Smooth muscle cell (in vitro differentiated cells): ENCODE measurements at regions not wholly inside any gene's neighbourhood (a gene's known extent, or its start where the extent isn't known, plus 50 kb on each side); places are given as distances from the start of the nearest gene placed in this dataset.

Source experiments
- DNase-seq: peaks from one replicate; lab custom pipeline; 2025; ENCODE audit not compliant: unreplicated experiment; lab: John Stamatoyannopoulos, UW
- H2AFZ ChIP-seq: fragments of 200-600 bp; sonication (generic); 2 replicates; pipeline ENCODE4 v1.6.0; 2016; ENCODE audit warnings: antibody characterized with exemption, low read depth, mild to moderate bottlenecking
- H3F3A ChIP-seq: fragments of 200-600 bp; sonication (generic); 2 replicates; pipeline ENCODE4 v1.6.0; 2017; ENCODE audit warnings: antibody characterized with exemption, low read depth
- H3K27ac ChIP-seq: fragments of 200-600 bp; sonication (generic); 2 replicates; pipeline ENCODE4 v1.5.1; 2016; ENCODE audit warnings: low read depth, mild to moderate bottlenecking
- H3K27me3 ChIP-seq: fragments of 200-600 bp; sonication (generic); 2 replicates; pipeline ENCODE4 v1.6.1; 2016; ENCODE audit warnings: low read depth, mild to moderate bottlenecking
- H3K36me3 ChIP-seq: fragments of 200-600 bp; sonication (generic); 2 replicates; pipeline ENCODE4 v1.5.1; 2016; ENCODE audit warnings: low read depth
- H3K4me1 ChIP-seq: fragments of 200-600 bp; sonication (generic); 2 replicates; pipeline ENCODE4 v1.5.1; 2016; ENCODE audit warnings: low read depth
- H3K4me2 ChIP-seq: fragments of 200-600 bp; sonication (generic); 2 replicates; pipeline ENCODE4 v1.6.0; 2016; ENCODE audit warnings: mild to moderate bottlenecking
- H3K4me3 ChIP-seq: fragments of 200-600 bp; sonication (generic); 2 replicates; pipeline ENCODE4 v1.5.1; 2016; ENCODE audit warnings: mild to moderate bottlenecking
- H3K79me2 ChIP-seq: fragments of 200-600 bp; sonication (generic); 2 replicates; pipeline ENCODE4 v1.6.0; 2016; ENCODE audit warnings: low read depth, mild to moderate bottlenecking
- H3K9ac ChIP-seq: fragments of 200-600 bp; sonication (generic); 2 replicates; pipeline ENCODE4 v1.6.0; 2016; ENCODE audit warnings: low read depth
- H3K9me3 ChIP-seq: fragments of 200-600 bp; sonication (generic); replicated peaks from 2 replicates; pipeline ENCODE4 v1.5.1; 2016; ENCODE audit warnings: low read depth
- H4K20me1 ChIP-seq: fragments of 200-600 bp; sonication (generic); 2 replicates; pipeline ENCODE4 v1.6.0; 2016; ENCODE audit warnings: low read depth
- WGBS: methylation state at CpG from one replicate; pipeline ENCODE4 v1.1.7; 2016; ENCODE audit warnings: low lambda C conversion rate; 5-methylcytosine and 5-hydroxymethylcytosine counted together
- TF ChIP-seq, protein P1 (sequence below): fragments of 200-600 bp; sonication (generic); IDR thresholded peaks from 2 replicates; pipeline ENCODE4 v1.5.1; 2017; ENCODE audit warnings: borderline replicate concordance, mild to moderate bottlenecking, antibody characterized with exemption; ENCODE audit not compliant: insufficient read depth, poor library complexity, severe bottlenecking

DNA sequence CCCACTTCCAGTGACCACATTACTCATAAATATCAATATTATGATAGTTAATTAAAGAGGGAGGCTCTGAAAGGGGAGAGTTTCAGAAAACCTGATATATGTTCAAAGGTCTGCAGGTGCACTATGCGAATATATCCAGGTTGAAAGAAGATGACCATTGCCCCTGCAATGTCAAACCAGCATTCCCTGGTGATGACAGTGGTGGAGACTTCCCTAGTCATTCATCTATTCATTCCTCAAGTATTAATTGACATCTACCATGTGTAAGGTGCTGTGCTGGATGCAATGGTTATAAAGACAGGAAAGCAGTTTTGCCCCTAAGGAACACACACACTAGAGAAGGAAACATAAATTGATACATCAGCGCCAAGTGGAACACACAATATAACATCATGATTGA is 588.3 kb upstream of the KCNMB2 start:
- Histone ChIP-seq H3K79me2 (no peaks in the 10 kb centered on the region), H2AFZ (no peak overlapping the region), H3K27ac (no peak overlapping the region), H4K20me1 (no peaks in the 10 kb centered on the region), H3K27me3 (no peaks in the 10 kb centered on the region), H3K9ac (no peak overlapping the region), H3K9me3 (no peaks in the 10 kb centered on the region), H3K4me1 (no peaks in the 10 kb centered on the region), H3F3A (no peaks in the 10 kb centered on the region), H3K36me3 (no peaks in the 10 kb centered on the region), H3K4me3 (no peak overlapping the region), H3K4me2 (no peak overlapping the region)
- TF ChIP-seq, protein P1, sequence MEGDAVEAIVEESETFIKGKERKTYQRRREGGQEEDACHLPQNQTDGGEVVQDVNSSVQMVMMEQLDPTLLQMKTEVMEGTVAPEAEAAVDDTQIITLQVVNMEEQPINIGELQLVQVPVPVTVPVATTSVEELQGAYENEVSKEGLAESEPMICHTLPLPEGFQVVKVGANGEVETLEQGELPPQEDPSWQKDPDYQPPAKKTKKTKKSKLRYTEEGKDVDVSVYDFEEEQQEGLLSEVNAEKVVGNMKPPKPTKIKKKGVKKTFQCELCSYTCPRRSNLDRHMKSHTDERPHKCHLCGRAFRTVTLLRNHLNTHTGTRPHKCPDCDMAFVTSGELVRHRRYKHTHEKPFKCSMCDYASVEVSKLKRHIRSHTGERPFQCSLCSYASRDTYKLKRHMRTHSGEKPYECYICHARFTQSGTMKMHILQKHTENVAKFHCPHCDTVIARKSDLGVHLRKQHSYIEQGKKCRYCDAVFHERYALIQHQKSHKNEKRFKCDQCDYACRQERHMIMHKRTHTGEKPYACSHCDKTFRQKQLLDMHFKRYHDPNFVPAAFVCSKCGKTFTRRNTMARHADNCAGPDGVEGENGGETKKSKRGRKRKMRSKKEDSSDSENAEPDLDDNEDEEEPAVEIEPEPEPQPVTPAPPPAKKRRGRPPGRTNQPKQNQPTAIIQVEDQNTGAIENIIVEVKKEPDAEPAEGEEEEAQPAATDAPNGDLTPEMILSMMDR, result no peak
- no peak for DNase-seq
- WGBS, result 98% methylated on average over 2 of the region's 2 CpGs

DNA sequence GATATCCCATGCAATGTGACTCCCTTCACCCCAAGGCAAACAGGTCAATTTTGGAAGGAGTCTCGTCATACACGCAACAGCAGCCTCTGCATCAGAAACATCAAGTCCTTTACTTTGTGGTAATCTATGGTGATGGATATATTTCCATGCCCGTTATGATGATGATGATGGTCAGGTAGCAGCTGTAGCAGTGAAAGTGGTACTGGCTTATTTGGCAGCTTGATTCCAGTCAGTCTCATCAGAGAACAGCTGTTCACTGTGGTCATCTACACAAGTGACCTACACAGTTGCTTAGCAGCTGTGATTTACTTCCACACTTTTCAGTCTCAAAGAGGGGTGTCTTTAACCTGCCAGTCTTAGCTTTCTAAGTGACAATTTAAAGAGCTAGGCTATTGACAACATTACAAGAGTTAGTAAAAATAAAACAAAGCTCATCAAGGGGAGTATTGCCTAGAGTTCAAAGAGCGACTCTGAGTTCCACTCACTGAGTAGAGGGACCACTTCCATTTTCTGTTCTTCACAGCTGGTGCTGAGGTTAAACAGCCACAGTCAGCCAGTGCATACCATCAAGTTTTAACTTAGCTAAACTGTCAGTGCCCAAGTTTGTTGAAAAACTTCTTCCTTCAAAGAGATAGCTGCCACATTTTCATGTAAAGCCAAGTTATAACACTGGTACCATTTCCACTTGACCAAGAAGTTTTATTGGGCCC is 587.4 kb upstream of the KCNMB2 start:
- no peak overlapping the region for H3K27ac ChIP-seq
- DNase-seq, result no peak
- TF ChIP-seq, protein P1, result no peak
- no peak overlapping the region for H3K4me2 ChIP-seq
- H3K27me3 ChIP-seq, result no peaks in the 10 kb centered on the region
- H3K36me3 ChIP-seq, result no peaks in the 10 kb centered on the region
- H3F3A ChIP-seq, result no peaks in the 10 kb centered on the region
- H2AFZ ChIP-seq, result no peak overlapping the region
- H3K4me1 ChIP-seq, result no peaks in the 10 kb centered on the region
- no peaks in the 10 kb centered on the region for H4K20me1 ChIP-seq
- H3K9me3 ChIP-seq, result no peaks in the 10 kb centered on the region
- no peak overlapping the region for H3K9ac ChIP-seq
- 98% methylated on average over 4 of the region's 4 CpGs for WGBS
- no peak overlapping the region for H3K4me3 ChIP-seq
- H3K79me2 ChIP-seq, result no peaks in the 10 kb centered on the region

DNA sequence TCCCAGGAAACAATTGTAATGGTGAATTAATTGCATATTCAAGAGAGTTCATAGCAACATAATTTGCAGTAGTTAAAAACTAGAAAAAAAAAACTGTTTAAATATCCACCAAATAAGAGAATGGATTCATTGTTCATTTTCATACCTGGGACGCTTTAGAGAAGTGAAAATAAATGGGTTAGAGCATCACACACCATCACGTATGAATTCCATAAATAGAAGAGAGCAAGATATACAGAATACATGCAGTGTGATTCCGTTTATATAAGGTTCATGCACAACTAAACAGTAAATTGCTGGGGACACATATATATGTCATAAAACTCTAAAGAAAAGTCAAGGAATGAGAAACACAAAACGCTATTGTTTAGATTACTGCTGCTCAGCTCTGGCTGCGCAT is 577.0 kb upstream of the KCNMB2 start:
- DNase-seq, result no peak
- Histone ChIP-seq H3K27ac (no peak overlapping the region), H3K9me3 (no peaks in the 10 kb centered on the region), H3K79me2 (no peaks in the 10 kb centered on the region), H3K27me3 (no peaks in the 10 kb centered on the region), H2AFZ (no peak overlapping the region), H3F3A (no peaks in the 10 kb centered on the region), H3K9ac (no peak overlapping the region), H3K4me2 (no peak overlapping the region), H3K4me3 (no peak overlapping the region), H3K4me1 (no peaks in the 10 kb centered on the region), H3K36me3 (no peaks in the 10 kb centered on the region), H4K20me1 (no peaks in the 10 kb centered on the region)
- TF ChIP-seq, protein P1, result no peak
- WGBS, result 93% methylated on average over 5 of the region's 5 CpGs

GRCh38 chr3:177960014-177960413 is 576.2 kb upstream of the KCNMB2 start:
- Histone ChIP-seq H3K79me2 (no peaks in the 10 kb centered on the region), H2AFZ (no peak overlapping the region), H3K27me3 (no peaks in the 10 kb centered on the region), H4K20me1 (no peaks in the 10 kb centered on the region), H3K4me3 (no peak overlapping the region), H3K9me3 (no peaks in the 10 kb centered on the region), H3K4me1 (no peaks in the 10 kb centered on the region), H3F3A (no peaks in the 10 kb centered on the region), H3K36me3 (no peaks in the 10 kb centered on the region), H3K4me2 (no peak overlapping the region), H3K9ac (no peak overlapping the region), H3K27ac (no peak overlapping the region)
- TF ChIP-seq, protein P1, result no peak
- 79% methylated on average over 2 of the region's 2 CpGs for WGBS
- no peak for DNase-seq
